ENCODE measurements at regions not wholly inside any gene's neighbourhood (a gene's known extent, or its start where the extent isn't known, plus 50 kb on each side); places are given as distances from the start of the nearest gene placed in this dataset.

- TF ChIP-seq GATA2 (IDR thresholded peaks at IDR 0.05; ENCODE audit: low read depth, low read length): no peak
- TF ChIP-seq GATA3 (IDR thresholded peaks at IDR 0.05; ENCODE audit: low read depth, low read length): no peak
These were observed 192.7 kb upstream of the LEF1 start for GRCh38 chr4:108361446-108361820.

- TF ChIP-seq GATA3 (IDR thresholded peaks at IDR 0.05; ENCODE audit: low read depth, low read length) (no peak), GATA2 (IDR thresholded peaks at IDR 0.05; ENCODE audit: low read depth, low read length) (no peak)
These were observed 192.2 kb upstream of the LEF1 start for GRCh38 chr4:108360754-108361445.

GRCh38 chr4:108359986-108360681 lies 191.4 kb upstream of the LEF1 start:
- TF ChIP-seq GATA3 (IDR thresholded peaks at IDR 0.05; ENCODE audit: low read depth, low read length) (no peak), GATA2 (IDR thresholded peaks at IDR 0.05; ENCODE audit: low read depth, low read length) (no peak)

- no peak for TF ChIP-seq GATA3 (IDR thresholded peaks at IDR 0.05; ENCODE audit: low read depth, low read length)
- TF ChIP-seq GATA2 (IDR thresholded peaks at IDR 0.05; ENCODE audit: low read depth, low read length): no peak
These were observed 190.6 kb upstream of the LEF1 start for GRCh38 chr4:108359130-108359985.

GRCh38 chr4:108355902-108356535 lies 187.3 kb upstream of the LEF1 start:
- TF ChIP-seq GATA2 (IDR thresholded peaks at IDR 0.05; ENCODE audit: low read depth, low read length) (no peak), GATA3 (IDR thresholded peaks at IDR 0.05; ENCODE audit: low read depth, low read length) (no peak)

DNA sequence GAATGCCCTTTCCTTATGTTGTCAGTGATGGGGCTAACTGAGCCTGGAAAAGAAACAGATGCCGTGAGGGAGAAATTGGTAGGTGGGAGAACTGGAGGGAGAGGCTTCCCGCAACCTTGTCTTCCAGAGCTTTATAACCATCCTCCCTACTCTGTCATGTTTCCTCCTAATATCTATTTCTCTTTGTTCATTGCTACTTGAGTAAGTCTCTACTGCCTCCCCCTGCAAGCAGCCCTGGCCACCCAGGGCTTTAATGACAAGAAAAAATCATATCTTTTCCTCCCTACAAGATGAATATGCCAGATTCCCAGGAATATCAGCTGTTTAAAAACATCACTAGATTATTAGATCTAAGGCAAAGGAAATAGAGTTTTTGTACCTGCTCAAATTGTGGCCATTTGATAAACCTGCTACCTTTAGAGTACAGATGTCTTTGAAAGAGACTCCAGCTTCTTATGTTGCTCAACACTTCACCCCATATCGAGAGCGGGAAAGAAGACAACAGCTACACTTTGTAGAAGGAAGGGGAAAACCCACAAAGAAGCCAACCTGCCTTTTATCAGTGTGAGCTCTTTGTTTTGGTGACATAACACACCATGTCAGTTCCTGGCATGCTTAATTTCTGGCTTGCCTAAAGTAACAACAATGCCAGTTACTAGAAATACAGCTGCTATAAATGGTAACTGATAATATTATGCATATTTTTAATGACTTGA lies 186.6 kb upstream of the LEF1 start:
- TF ChIP-seq GATA3 (IDR thresholded peaks at IDR 0.05; ENCODE audit: low read depth, low read length) (no peak), GATA2 (IDR thresholded peaks at IDR 0.05; ENCODE audit: low read depth, low read length) (no peak)

- TF ChIP-seq GATA3 (IDR thresholded peaks at IDR 0.05; ENCODE audit: low read depth, low read length): no peak
- no peak for TF ChIP-seq GATA2 (IDR thresholded peaks at IDR 0.05; ENCODE audit: low read depth, low read length)
These were observed 184.1 kb upstream of the LEF1 start for GRCh38 chr4:108352664-108353308.

- no peak for TF ChIP-seq GATA3 (IDR thresholded peaks at IDR 0.05; ENCODE audit: low read depth, low read length)
- no peak for TF ChIP-seq GATA2 (IDR thresholded peaks at IDR 0.05; ENCODE audit: low read depth, low read length)
These were observed 183.1 kb upstream of the LEF1 start for GRCh38 chr4:108351791-108352190.

DNA sequence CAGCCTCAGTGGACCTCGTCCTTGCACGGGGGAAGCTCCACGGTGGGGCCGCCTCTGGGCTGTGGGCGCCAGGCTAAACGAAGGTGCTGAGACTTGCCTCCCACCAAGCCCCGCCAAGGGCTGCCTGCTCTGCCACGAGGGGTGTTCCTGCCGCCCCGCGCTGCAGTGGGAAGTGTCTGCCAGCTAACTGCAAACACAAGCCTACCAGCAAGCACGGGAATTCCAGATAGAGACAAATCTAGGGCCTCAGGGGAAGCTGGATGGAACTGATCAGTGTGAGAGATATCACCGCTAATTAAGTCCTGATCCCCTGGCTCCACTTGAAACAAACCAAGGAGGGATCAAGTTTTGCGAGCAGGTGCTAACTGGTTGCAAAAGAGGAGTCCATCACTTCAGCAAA lies 181.6 kb upstream of the LEF1 start:
- TF ChIP-seq GATA3 (IDR thresholded peaks at IDR 0.05; ENCODE audit: low read depth, low read length) (peak; percentile 76), GATA2 (IDR thresholded peaks at IDR 0.05; ENCODE audit: low read depth, low read length) (peak; percentile 93)

GRCh38 chr4:108346818-108347210 lies 178.1 kb upstream of the LEF1 start:
- TF ChIP-seq GATA3 (IDR thresholded peaks at IDR 0.05; ENCODE audit: low read depth, low read length) (no peak), GATA2 (IDR thresholded peaks at IDR 0.05; ENCODE audit: low read depth, low read length) (no peak)

DNA sequence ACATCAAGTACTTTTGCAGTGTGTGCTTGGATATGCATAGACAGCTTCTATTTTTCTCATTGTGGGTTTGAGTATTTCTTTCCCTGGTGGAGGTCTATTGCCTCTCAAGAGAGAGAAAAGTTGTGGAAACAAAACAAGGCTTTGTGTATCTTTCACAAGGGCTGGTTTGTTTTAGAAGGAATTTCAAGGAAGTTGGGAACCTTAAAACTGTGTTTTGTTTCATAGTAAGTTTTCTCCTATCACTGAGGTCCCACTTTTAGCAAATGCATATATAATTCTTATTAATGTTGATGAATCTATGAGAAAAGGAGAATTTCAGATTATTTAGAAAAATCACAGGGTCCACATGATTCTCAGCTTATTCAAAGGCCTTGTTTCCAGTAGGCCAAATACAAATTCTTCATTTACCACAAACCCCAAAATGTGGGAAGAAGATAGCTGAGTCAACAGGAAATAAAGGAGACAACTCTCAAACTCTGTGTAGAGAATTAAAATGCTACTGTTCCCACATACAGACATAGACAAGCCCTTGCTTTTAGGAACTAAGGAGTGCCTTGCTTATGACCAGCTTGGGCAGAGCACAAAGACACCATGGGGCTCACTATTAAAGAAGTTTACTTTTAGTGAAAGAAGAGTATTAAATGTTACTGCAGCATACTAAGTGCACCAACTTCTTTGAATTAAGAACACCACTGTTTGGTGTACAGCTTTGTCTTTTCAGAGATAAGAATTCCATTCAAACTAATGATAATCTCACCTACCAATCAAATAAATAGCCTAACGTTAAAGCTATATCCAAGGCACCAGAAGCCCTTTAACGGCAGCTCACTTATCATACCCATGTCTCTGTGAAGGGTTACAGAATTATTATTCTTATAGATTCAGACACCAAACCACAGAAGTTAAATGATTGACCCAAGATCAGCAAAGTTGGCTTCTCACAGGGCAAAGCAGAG lies 177.4 kb upstream of the LEF1 start:
- TF ChIP-seq GATA2 (IDR thresholded peaks at IDR 0.05; ENCODE audit: low read depth, low read length) (no peak), GATA3 (IDR thresholded peaks at IDR 0.05; ENCODE audit: low read depth, low read length) (no peak)

Measured in SH-SY5Y (cell line).